Neural progenitor cell (in vitro differentiated cells): ENCODE measurements at regions not wholly inside any gene's neighbourhood (a gene's known extent, or its start where the extent isn't known, plus 50 kb on each side); places are given as distances from the start of the nearest gene placed in this dataset.

ENCODE experiments used
- CTCF ChIP-seq: fragments of 200-600 bp; sonication (generic); IDR thresholded peaks from 2 replicates; pipeline ENCODE4 v1.5.1; 2017; ENCODE audit warnings: antibody characterized with exemption, mild to moderate bottlenecking
- EZH2 ChIP-seq: fragments of 200-600 bp; sonication (generic); IDR thresholded peaks from 2 replicates; pipeline ENCODE4 v1.6.1; 2017; ENCODE audit warnings: antibody characterized with exemption, mild to moderate bottlenecking, moderate library complexity

- no peak for TF ChIP-seq EZH2
- TF ChIP-seq CTCF: no peak
Measured at GRCh38 chr10:4546500-4546899, 279.5 kb upstream of the AKR1E2 start.
